ENCODE measurements at regions not wholly inside any gene's neighbourhood (a gene's known extent, or its start where the extent isn't known, plus 50 kb on each side); places are given as distances from the start of the nearest gene placed in this dataset.

- TF ChIP-seq CTCF (CRISPR knock-in tag; IDR thresholded peaks at IDR 0.05): no peak
- no peak for TF ChIP-seq JUNB (CRISPR knock-in tag; IDR thresholded peaks at IDR 0.05; ENCODE audit: borderline replicate concordance)
- no peak for TF ChIP-seq LCORL (IDR thresholded peaks at IDR 0.05)
- no peak for TF ChIP-seq LCORL (CRISPR knock-in tag; IDR thresholded peaks at IDR 0.05)
- TF ChIP-seq, protein P1, sequence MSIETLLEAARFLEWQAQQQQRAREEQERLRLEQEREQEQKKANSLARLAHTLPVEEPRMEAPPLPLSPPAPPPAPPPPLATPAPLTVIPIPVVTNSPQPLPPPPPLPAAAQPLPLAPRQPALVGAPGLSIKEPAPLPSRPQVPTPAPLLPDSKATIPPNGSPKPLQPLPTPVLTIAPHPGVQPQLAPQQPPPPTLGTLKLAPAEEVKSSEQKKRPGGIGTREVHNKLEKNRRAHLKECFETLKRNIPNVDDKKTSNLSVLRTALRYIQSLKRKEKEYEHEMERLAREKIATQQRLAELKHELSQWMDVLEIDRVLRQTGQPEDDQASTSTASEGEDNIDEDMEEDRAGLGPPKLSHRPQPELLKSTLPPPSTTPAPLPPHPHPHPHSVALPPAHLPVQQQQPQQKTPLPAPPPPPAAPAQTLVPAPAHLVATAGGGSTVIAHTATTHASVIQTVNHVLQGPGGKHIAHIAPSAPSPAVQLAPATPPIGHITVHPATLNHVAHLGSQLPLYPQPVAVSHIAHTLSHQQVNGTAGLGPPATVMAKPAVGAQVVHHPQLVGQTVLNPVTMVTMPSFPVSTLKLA (IDR thresholded peaks at IDR 0.05): no peak
Observed at GRCh38 chr17:444879-445454, 92.4 kb upstream of the RPH3AL start.

Data from HepG2 (cell line).